Rectal smooth muscle tissue (tissue), 1 donor: ENCODE measurements at regions not wholly inside any gene's neighbourhood (a gene's known extent, or its start where the extent isn't known, plus 50 kb on each side); places are given as distances from the start of the nearest gene placed in this dataset.

Experiments
- H3K27ac ChIP-seq: one replicate; pipeline ENCODE4 v1.7.0; 2013; ENCODE audit warnings: low read depth, low read length, inconsistent platforms
- H3K27me3 ChIP-seq: one replicate; pipeline ENCODE4 v1.7.0; 2013; ENCODE audit warnings: low read length; ENCODE audit not compliant: control insufficient read depth, insufficient read depth
- H3K36me3 ChIP-seq: one replicate; pipeline ENCODE4 v1.7.0; 2013; ENCODE audit warnings: low read length; ENCODE audit not compliant: control insufficient read depth, insufficient read depth
- H3K4me1 ChIP-seq: one replicate; pipeline ENCODE4 v1.7.0; 2013; ENCODE audit warnings: low read length; ENCODE audit not compliant: control insufficient read depth, insufficient read depth
- H3K4me3 ChIP-seq: one replicate; pipeline ENCODE4 v1.7.0; 2013; ENCODE audit warnings: low read length
- H3K9ac ChIP-seq: one replicate; pipeline ENCODE4 v1.7.0; 2013; ENCODE audit warnings: low read length

DNA sequence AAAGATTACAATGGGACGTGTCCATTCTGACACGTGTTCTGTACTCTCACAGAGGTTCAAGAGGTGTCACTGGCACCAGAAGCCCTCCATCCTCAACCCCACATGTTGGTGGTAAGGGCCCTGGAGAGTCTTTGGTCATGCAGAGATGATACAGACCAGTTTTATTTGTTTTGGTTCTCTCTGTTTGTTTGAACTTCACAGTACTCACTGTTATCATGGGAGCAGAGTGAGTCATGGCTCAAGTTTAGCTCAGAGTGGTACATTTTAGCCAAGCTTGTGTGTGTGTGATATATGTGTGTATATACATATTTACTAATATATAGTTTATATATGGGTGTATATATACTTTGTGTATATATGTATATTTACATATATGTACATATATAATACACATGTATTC lies 935.6 kb downstream of the GRID1 start:
- no peaks in the 10 kb centered on the region for H3K27me3 ChIP-seq
- H3K36me3 ChIP-seq, result no peaks in the 10 kb centered on the region
- H3K9ac ChIP-seq, result no peak overlapping the region

DNA sequence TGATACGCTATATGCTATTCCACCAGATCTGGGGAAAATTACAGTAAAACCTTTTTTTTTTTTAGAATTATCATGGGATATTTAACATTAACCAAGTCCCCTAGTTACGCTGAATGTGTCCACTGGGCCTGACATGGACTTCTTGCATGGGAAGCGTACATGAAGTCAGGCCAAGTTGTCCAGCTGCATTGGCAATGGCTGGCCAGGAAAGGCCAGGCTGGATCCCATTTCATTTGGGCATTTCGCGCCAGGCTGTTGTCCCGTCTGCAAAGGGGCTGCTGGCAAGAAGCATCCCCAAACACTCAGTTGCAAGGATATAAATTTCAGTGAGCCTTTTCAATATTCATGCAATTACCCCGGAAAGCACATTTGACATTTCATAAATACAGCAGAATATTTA lies 933.3 kb downstream of the GRID1 start:
- Histone ChIP-seq H3K4me3 (no peak overlapping the region), H3K27ac (no peak overlapping the region), H3K9ac (no peak overlapping the region), H3K36me3 (no peaks in the 10 kb centered on the region), H3K4me1 (no peaks in the 10 kb centered on the region), H3K27me3 (no peaks in the 10 kb centered on the region)

More for the DNA sequence above, 935.6 kb downstream of the GRID1 start:
- Histone ChIP-seq H3K27ac (no peak overlapping the region), H3K4me1 (no peaks in the 10 kb centered on the region), H3K4me3 (no peak overlapping the region)

DNA sequence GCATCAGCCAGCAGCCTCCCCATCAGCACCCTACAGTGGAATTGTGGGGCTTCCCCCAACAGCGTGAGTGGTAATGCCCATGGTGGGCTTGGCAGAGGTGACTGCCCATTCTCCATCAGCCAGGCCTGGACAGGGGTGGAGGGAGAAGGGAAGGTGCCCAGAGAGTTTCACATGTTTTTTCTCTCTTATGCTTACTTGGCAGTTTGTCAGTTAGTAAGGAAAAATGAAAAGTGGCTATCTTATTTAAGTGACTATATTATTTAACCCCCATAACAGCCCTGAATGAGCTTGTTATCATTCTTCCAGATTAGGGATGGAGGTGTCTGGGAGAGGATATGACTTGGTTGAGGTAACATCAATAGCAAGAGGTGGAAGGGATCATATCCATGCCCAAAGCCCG lies 921.7 kb downstream of the GRID1 start:
- Histone ChIP-seq H3K36me3 (no peaks in the 10 kb centered on the region), H3K9ac (no peak overlapping the region), H3K4me3 (no peak overlapping the region), H3K27me3 (no peaks in the 10 kb centered on the region), H3K27ac (no peak overlapping the region), H3K4me1 (no peaks in the 10 kb centered on the region)

DNA sequence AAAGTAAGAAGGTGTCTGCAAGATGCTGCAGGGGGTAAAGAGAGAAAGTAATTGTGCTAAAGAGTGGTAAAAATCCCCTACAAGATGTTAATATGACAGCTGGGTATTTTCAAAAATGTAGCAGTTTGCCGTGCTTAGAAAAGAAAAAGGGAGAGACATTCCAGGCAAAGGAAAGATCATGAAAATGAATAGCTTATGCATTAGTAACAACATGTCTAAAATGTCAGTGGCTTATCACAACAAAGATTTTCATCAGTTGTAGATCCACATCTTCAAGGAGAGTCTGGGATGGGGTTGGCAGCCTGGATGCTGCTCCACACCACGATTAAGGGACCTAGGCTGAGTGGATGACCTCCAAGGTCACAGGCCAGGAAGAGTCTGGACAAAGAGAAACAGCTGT lies 920.9 kb downstream of the GRID1 start:
- H3K9ac ChIP-seq, result no peak overlapping the region
- H3K36me3 ChIP-seq, result no peaks in the 10 kb centered on the region
- H3K4me1 ChIP-seq, result no peaks in the 10 kb centered on the region
- no peaks in the 10 kb centered on the region for H3K27me3 ChIP-seq
- no peak overlapping the region for H3K27ac ChIP-seq
- no peak overlapping the region for H3K4me3 ChIP-seq

DNA sequence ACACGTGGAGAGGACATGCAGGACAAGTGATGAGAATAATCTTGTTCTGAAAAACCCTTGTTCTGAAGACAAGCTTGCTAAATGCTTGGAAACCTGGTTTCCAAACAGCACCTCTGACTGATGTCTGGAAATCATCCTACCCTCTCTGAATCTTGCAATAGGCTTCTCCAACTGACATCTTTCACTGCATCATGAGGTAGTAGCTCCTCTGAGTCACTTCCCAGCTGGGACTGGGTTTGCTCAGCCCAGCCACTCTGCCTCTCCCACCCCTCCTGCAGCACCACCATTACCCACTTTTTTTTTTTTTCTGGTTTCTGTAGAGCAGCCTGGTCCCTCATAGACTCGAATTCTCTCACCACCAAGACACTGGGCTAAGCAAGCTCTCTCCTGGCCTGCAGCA lies 919.8 kb downstream of the GRID1 start:
- no peak overlapping the region for H3K9ac ChIP-seq
- H3K27me3 ChIP-seq, result no peaks in the 10 kb centered on the region
- H3K27ac ChIP-seq, result no peak overlapping the region
- no peaks in the 10 kb centered on the region for H3K36me3 ChIP-seq
- no peak overlapping the region for H3K4me3 ChIP-seq
- H3K4me1 ChIP-seq, result no peaks in the 10 kb centered on the region

DNA sequence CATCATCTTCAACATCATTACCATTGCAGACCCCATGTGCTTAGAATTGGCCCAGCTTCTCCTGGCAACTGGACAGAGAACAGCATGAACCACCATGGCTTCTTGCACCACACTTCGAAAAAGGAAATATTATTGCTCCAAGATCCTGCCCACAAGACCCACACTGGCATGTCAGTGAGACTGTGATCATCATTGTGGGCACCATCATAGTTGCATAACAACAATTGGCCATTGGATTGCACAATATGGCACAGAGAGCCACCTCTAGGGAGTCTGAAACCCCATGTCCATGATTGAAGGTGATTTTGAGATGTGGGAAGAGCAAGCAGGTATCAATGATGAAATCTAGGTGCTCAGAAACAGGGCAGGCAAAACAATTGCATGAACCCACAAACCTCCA lies 918.9 kb downstream of the GRID1 start:
- no peaks in the 10 kb centered on the region for H3K4me1 ChIP-seq
- H3K36me3 ChIP-seq, result no peaks in the 10 kb centered on the region
- no peak overlapping the region for H3K27ac ChIP-seq
- H3K27me3 ChIP-seq, result no peaks in the 10 kb centered on the region
- H3K9ac ChIP-seq, result no peak overlapping the region
- H3K4me3 ChIP-seq, result no peak overlapping the region

DNA sequence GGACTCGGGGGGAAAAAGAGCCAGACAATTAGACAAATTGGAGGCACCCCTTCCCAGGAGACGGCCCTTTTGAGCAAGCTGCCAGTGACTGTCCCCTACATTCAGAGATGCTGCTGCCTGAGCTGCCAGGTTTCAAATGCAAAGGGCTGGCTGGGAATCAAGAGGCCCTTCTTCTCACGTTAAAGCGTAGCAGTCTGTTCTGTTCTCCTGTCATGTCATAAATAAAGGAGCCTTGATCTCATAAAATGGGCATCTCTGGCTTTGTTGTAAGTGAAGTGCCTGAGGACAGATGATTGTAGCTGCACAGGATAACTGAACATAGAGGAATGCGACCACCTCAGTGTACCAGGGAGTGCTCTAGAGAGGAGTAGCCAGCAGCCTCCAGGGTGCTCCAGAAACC lies 917.9 kb downstream of the GRID1 start:
- Histone ChIP-seq H3K27me3 (no peaks in the 10 kb centered on the region), H3K9ac (no peak overlapping the region), H3K36me3 (no peaks in the 10 kb centered on the region), H3K27ac (no peak overlapping the region), H3K4me1 (no peaks in the 10 kb centered on the region), H3K4me3 (no peak overlapping the region)

DNA sequence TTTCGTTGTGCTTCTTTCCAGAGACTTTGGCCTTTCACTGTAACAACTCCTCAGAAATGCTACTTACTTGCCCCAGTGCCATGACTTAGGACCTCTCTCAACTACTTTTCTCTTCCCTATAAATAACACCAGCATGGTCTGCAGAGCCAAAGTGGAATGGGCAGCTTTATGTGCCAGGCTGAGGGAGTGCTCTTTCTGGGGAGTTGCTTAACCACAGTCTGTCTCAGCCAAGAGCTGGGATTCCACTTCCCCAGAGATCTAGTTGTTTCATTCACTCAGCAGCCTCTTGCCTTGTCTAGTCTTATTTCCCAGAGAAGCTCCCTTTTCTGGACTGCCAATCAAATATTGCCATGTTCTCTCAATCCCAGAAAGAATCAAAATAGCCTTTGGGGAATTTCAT lies 912.2 kb downstream of the GRID1 start:
- no peaks in the 10 kb centered on the region for H3K27me3 ChIP-seq
- H3K9ac ChIP-seq, result no peak overlapping the region
- no peaks in the 10 kb centered on the region for H3K4me1 ChIP-seq
- H3K27ac ChIP-seq, result no peak overlapping the region
- no peak overlapping the region for H3K4me3 ChIP-seq
- no peaks in the 10 kb centered on the region for H3K36me3 ChIP-seq

DNA sequence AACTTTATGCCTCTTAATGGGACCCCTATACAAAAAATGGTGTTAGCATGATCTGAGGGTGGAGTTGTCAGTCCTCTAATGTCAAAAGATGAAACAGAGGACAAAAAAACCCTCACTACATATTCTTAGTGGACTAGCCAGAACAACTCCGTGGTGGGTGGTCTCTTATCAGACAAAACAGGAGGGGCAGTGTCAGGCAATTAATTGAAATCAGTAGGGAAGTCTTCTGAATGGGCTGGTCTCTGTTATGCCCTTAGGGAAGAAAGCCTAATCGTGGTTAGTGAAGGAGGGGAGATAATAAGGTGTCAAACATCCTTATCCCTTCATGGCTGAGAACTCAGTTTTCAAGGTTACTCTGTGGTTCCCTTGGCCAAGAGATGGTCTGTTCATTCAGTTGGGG lies 909.4 kb downstream of the GRID1 start:
- Histone ChIP-seq H3K27ac (no peak overlapping the region), H3K4me3 (no peak overlapping the region), H3K27me3 (no peaks in the 10 kb centered on the region), H3K9ac (no peak overlapping the region), H3K4me1 (no peaks in the 10 kb centered on the region), H3K36me3 (no peaks in the 10 kb centered on the region)

DNA sequence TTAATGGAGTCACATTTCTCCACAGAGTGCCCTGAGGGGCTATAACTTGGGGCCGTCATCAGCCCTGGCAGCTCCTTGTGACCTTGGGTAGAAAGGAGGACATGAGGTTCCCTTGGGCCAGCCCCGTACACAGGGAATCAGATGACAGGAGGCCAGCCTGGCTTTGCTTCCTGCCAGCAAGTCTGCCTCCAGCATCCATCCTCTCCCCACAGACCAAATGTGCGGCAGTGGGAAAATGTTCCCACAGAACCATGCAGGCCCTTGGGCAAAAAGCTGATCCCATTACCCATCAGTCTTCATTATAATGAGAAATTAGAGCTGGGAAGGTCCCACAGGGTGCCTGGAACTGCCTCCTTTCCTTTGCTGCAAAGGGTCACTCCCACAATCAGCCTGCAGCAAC lies 908.3 kb downstream of the GRID1 start:
- no peaks in the 10 kb centered on the region for H3K27me3 ChIP-seq
- H3K36me3 ChIP-seq, result no peaks in the 10 kb centered on the region
- no peak overlapping the region for H3K9ac ChIP-seq
- H3K4me3 ChIP-seq, result no peak overlapping the region
- H3K27ac ChIP-seq, result no peak overlapping the region
- no peaks in the 10 kb centered on the region for H3K4me1 ChIP-seq

DNA sequence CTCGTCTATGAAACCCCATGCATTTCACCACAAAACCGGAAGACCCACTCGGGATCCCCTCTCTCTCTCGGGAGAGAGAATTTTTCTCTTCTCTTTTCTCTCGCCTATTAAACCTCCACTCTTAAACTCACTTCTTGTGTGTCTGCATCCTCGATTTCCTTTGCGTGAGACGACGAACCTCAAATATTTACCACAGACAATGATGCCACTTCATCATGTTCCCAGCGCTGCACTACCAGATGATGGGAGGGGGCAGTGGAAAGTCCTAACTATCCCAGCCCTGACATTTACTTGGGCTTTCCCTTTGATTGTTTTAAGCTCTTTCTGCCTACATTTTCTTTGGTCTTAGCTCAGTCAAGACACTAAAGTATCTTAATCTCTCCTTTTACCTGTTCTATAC lies 906.7 kb downstream of the GRID1 start:
- H3K4me1 ChIP-seq, result no peaks in the 10 kb centered on the region
- no peak overlapping the region for H3K4me3 ChIP-seq
- H3K27ac ChIP-seq, result no peak overlapping the region
- no peaks in the 10 kb centered on the region for H3K36me3 ChIP-seq
- no peaks in the 10 kb centered on the region for H3K27me3 ChIP-seq
- H3K9ac ChIP-seq, result no peak overlapping the region

DNA sequence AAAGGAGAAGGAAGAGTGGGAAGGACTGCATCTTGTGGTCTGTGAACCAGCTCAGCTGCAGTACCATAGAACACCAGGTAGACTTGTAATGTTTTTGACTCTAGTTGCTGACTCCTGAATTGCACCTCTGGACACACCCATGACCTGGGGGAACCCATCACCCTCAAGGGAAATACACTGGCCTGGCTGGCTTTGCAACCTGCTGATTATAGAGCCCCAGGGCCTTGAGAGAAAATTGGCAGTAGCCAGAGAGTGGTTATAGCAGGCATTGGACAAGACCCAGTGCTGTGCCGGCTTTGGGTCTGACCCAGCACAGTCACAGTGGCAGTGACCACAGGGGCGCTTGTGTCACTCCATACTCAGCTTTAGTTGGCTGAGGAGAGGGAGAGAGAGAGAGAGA lies 902.3 kb downstream of the GRID1 start:
- Histone ChIP-seq H3K9ac (no peak overlapping the region), H3K4me1 (no peaks in the 10 kb centered on the region), H3K27me3 (no peaks in the 10 kb centered on the region), H3K4me3 (no peak overlapping the region), H3K36me3 (no peaks in the 10 kb centered on the region), H3K27ac (no peak overlapping the region)

DNA sequence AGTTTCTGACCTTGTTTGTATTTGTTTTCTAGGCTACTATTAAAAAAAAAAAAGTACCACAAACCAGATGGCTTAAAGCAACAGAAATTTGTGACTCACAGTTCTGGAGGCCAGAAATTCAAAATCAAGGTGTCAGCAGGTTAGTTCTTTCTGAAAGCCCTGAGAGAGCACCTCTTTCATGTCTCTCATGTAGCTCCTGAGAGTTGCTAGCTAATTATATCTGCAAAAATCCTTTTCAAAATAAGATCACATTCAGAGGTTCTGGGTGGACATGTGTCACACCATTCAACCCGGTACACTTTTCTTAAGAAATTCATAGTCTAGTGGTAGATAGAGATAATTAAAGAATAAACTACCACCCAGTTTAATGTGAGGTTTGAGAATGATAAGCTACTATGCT lies 888.6 kb downstream of the GRID1 start:
- no peak overlapping the region for H3K9ac ChIP-seq
- H3K27ac ChIP-seq, result no peak overlapping the region
- no peak overlapping the region for H3K4me3 ChIP-seq
- no peaks in the 10 kb centered on the region for H3K36me3 ChIP-seq
- H3K4me1 ChIP-seq, result no peaks in the 10 kb centered on the region
- no peaks in the 10 kb centered on the region for H3K27me3 ChIP-seq

DNA sequence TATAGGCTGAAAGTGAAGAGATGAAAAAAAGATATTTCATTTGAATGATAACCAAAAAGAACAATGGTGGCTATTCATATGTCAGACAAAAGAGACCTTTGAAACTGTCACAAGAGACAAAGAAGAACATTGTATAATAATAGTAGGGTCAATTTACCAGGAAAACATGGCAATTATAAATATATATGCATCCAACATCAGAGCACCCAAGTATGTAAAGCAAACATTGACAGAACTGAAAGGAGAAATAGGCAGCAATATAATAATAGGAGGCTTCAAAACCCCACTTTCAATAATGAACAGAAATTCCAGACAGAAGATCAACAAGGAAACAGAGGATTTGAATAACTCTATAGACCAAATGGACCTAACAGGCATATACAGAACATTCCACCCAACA lies 876.2 kb downstream of the GRID1 start:
- no peak overlapping the region for H3K4me3 ChIP-seq
- no peaks in the 10 kb centered on the region for H3K27me3 ChIP-seq
- H3K4me1 ChIP-seq, result no peaks in the 10 kb centered on the region
- H3K9ac ChIP-seq, result no peak overlapping the region
- no peaks in the 10 kb centered on the region for H3K36me3 ChIP-seq
- no peak overlapping the region for H3K27ac ChIP-seq
